ENCODE measurements at regions not wholly inside any gene's neighbourhood (a gene's known extent, or its start where the extent isn't known, plus 50 kb on each side); places are given as distances from the start of the nearest gene placed in this dataset.

- TF ChIP-seq SPI1 (IDR thresholded peaks at IDR 0.05; ENCODE audit: low read depth, low read length) = no peak
- no peak for TF ChIP-seq POLR2A (IDR thresholded peaks at IDR 0.05; ENCODE audit: low read depth, low read length)
- TF ChIP-seq POLR2AphosphoS5 (IDR thresholded peaks at IDR 0.05; ENCODE audit: low read depth, low read length) = no peak
- TF ChIP-seq POU2F2 (IDR thresholded peaks at IDR 0.05; ENCODE audit: low read depth, low read length) = no peak
Observed at GRCh38 chr3:59380146-59380545, 330.3 kb upstream of the CFAP20DC start.

All from GM12891 (cell line).